ENCODE measurements at regions not wholly inside any gene's neighbourhood (a gene's known extent, or its start where the extent isn't known, plus 50 kb on each side); places are given as distances from the start of the nearest gene placed in this dataset.
A peak's percentile ranks its signal among the peaks of the same experiment; 100 is the strongest.

- DNase-seq (ENCODE audit: low read depth) = no peak
- no peak for TF ChIP-seq CTCF (conservative IDR thresholded peaks at IDR 0.05; ENCODE audit: control insufficient read depth, insufficient read depth, low read depth, low read length)
- no peak overlapping the region for H3K4me3 ChIP-seq (ENCODE audit: control insufficient read depth, low read depth, low read length)
These were observed 60.7 kb upstream of the SPANXD start for GRCh38 chrX:141759238-141759637.

- peak; percentile 0 for DNase-seq (ENCODE audit: low read depth)
- no peak overlapping the region for H3K4me3 ChIP-seq (ENCODE audit: control insufficient read depth, low read depth, low read length)
- TF ChIP-seq CTCF (conservative IDR thresholded peaks at IDR 0.05; ENCODE audit: control insufficient read depth, insufficient read depth, low read depth, low read length) = no peak
These were observed 62.2 kb upstream of the SPANXD start for GRCh38 chrX:141760761-141761160.

GRCh38 chrX:141787655-141788054 is 50.5 kb upstream of the MAGEC3 start:
- DNase-seq (ENCODE audit: low read depth) = no peak
- H3K4me3 ChIP-seq (ENCODE audit: control insufficient read depth, low read depth, low read length) = no peak overlapping the region
- no peak for TF ChIP-seq CTCF (conservative IDR thresholded peaks at IDR 0.05; ENCODE audit: control insufficient read depth, insufficient read depth, low read depth, low read length)

All from fibroblast of mammary gland (primary cell).